Psoas muscle (tissue), 7 donors: ENCODE measurements at regions not wholly inside any gene's neighbourhood (a gene's known extent, or its start where the extent isn't known, plus 50 kb on each side); places are given as distances from the start of the nearest gene placed in this dataset.

Experiments used
- ATAC-seq, 4 donors: fragments of 200-7000 bp; cut with Tn5 transposase; one replicate each; pipeline ENCODE4 v1.9.1; 2020; ENCODE audit warnings: moderate library complexity in 3 of 4, mild to moderate bottlenecking in 2 of 4
- DNase-seq, 2 donors: peaks; one replicate each; pipeline ENCODE4 v3.0.0-alpha.2; 2020
- H3K27ac ChIP-seq: fragments of 200-600 bp; one replicate; pipeline ENCODE4 v1.8.0; 2022
- H3K27me3 ChIP-seq, 3 donors: fragments of 200-600 bp in 1 of 3; one replicate each; pipeline versions ENCODE4 v1.6.1 to v1.8.0; 2013 to 2022; ENCODE audit warnings: low read length in 2 of 3, mild to moderate bottlenecking in 2 of 3, moderate library complexity in 1 of 3; ENCODE audit not compliant: insufficient read depth in 3 of 3
- H3K36me3 ChIP-seq, 2 donors: fragments of 200-600 bp in 1 of 2; one replicate each; pipeline versions ENCODE4 v1.6.1 to v1.8.0; 2013 to 2022; ENCODE audit warnings: low read depth in 1 of 2, mild to moderate bottlenecking in 1 of 2, moderate library complexity in 1 of 2; ENCODE audit not compliant: insufficient read depth in 1 of 2
- H3K4me1 ChIP-seq: fragments of 200-600 bp; one replicate; pipeline ENCODE4 v1.8.0; 2022
- H3K4me3 ChIP-seq: fragments of 200-600 bp; one replicate; pipeline ENCODE4 v1.8.0; 2022; ENCODE audit warnings: mild to moderate bottlenecking
- H3K9me3 ChIP-seq: fragments of 200-600 bp; one replicate; pipeline ENCODE4 v1.8.0; 2022
- WGBS, 3 donors: extraction: QIAGEN DNeasy Blood & Tissue Kit; methylation state at CpG; one replicate each; pipeline versions ENCODE4 v1.1.6 to v1.1.7; 2013; 5-methylcytosine and 5-hydroxymethylcytosine counted together
- intact Hi-C, 2 donors: fragments of 100-400 bp; cut with DNase I; formaldehyde crosslinking; loops; one replicate each; pipeline versions ENCODE4 v1.11.0 to v1.14.2; 2022
- TF ChIP-seq, protein P1 (sequence below): fragments of 200-600 bp; IDR thresholded peaks from one replicate; pipeline ENCODE4 v1.8.0; 2022; ENCODE audit warnings: antibody characterized with exemption
- donor health status: healthy with polysubstance abuse.
- donor health status: DM: no; HTN: no; CAD: no; lungs with moderate emphysema.
- donor health status: Bipolar disorder and iron deficiency.
- donor health status: healthy.
- donor health status: DM: yes; HTN: yes; CAD: no.
- donor health status: DM: no; HTN: no; CAD: no.
- donor health status: DM: yes; HTN: yes; CAD: no.

DNA sequence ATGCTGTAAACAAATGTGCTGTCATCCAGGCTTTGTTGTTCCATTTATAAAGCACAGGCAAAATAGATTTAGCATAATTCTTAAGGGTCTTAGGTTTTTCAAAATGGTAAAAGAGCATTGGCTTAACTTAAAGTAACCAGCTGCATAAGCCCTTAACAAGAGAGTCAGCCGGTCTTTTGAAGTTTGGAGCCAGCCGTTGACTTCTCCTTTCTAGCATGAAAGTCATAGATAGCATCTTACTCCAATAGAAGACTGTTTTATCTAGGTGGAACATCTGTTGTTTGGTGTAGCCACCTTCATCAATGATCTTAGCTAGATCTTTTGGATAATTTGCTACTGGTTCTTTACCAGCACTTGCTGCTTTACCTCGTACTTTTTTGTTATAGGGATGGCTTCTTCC is 297.5 kb upstream of the DCBLD2 start:
- ATAC-seq = no peak
- H3K36me3 ChIP-seq = no peaks in the 10 kb centered on the region
- TF ChIP-seq, protein P1, sequence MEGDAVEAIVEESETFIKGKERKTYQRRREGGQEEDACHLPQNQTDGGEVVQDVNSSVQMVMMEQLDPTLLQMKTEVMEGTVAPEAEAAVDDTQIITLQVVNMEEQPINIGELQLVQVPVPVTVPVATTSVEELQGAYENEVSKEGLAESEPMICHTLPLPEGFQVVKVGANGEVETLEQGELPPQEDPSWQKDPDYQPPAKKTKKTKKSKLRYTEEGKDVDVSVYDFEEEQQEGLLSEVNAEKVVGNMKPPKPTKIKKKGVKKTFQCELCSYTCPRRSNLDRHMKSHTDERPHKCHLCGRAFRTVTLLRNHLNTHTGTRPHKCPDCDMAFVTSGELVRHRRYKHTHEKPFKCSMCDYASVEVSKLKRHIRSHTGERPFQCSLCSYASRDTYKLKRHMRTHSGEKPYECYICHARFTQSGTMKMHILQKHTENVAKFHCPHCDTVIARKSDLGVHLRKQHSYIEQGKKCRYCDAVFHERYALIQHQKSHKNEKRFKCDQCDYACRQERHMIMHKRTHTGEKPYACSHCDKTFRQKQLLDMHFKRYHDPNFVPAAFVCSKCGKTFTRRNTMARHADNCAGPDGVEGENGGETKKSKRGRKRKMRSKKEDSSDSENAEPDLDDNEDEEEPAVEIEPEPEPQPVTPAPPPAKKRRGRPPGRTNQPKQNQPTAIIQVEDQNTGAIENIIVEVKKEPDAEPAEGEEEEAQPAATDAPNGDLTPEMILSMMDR = no peak
- no peak overlapping the region for H3K4me3 ChIP-seq
- DNase-seq = no peak
- WGBS, 3 donors = 71 to 76% (median 73%) methylated on average over 3 of the region's 3 CpGs
- intact Hi-C loops = no loop called here
- no peaks in the 10 kb centered on the region for H3K4me1 ChIP-seq
- H3K27ac ChIP-seq = no peak overlapping the region
- H3K27me3 ChIP-seq = no peaks in the 10 kb centered on the region
- no peaks in the 10 kb centered on the region for H3K9me3 ChIP-seq

DNA sequence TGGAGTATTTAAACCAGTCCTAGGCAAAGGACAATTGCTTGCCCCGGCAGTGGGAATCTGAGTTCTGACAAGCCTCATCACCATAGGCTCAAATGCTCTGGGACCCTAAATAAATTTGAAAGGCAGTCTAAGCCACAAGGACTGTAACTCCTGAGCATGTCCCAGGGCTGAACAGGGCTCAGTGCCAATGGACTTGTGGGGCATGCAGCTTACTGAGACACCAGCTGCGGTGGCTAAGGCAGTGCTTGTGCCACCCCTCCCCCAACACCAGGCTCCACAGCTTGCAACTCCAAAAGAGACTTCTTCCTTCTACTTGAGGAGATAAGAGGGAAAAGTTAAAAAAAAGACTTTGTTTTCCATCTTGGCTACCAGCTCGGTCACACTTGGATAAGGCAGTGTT is 289.7 kb upstream of the DCBLD2 start:
- Histone ChIP-seq H3K4me3 (no peak overlapping the region), H3K9me3 (no peaks in the 10 kb centered on the region), H3K36me3 (no peaks in the 10 kb centered on the region), H3K27ac (no peak overlapping the region), H3K27me3 (no peaks in the 10 kb centered on the region), H3K4me1 (no peaks in the 10 kb centered on the region)
- no peak for ATAC-seq
- TF ChIP-seq, protein P1 = no peak
- intact Hi-C loops = no loop called here
- 62 to 86% (median 71%) methylated on average over 3 of the region's 3 CpGs for WGBS, 3 donors
- DNase-seq = no peak

GRCh38 chr3:99188936-99189335 is 287.4 kb upstream of the DCBLD2 start:
- no peak for ATAC-seq

GRCh38 chr3:99186016-99186415 is 284.5 kb upstream of the DCBLD2 start:
- Histone ChIP-seq H3K27me3 (no peaks in the 10 kb centered on the region), H3K9me3 (no peaks in the 10 kb centered on the region), H3K4me3 (no peak overlapping the region), H3K4me1 (no peaks in the 10 kb centered on the region), H3K36me3 (no peaks in the 10 kb centered on the region), H3K27ac (no peak overlapping the region)
- ATAC-seq (no peak), DNase-seq (no peak)
- TF ChIP-seq, protein P1 = no peak
- intact Hi-C loops = no loop called here
- WGBS, 3 donors = 76 to 94% (median 83%) methylated on average over 2 of the region's 2 CpGs

More at GRCh38 chr3:99188936-99189335, 287.4 kb upstream of the DCBLD2 start:
- Histone ChIP-seq H3K9me3 (no peaks in the 10 kb centered on the region), H3K27me3 (no peaks in the 10 kb centered on the region), H3K4me3 (no peak overlapping the region), H3K4me1 (no peaks in the 10 kb centered on the region), H3K36me3 (no peaks in the 10 kb centered on the region), H3K27ac (no peak overlapping the region)
- TF ChIP-seq, protein P1 = no peak
- DNase-seq = no peak
- intact Hi-C loops = no loop called here

- no peak for ATAC-seq
- TF ChIP-seq, protein P1 = no peak
- intact Hi-C loops = loop anchor here (5.0 to 10.0 kb wide), 2 partner anchors 359 to 362 kb away; no protein-coding TSS in a partner anchor
- WGBS, 3 donors = 53 to 65% (median 59%) methylated on average over 4 of the region's 4 CpGs
- Histone ChIP-seq H3K4me3 (no peak overlapping the region), H3K27me3 (no peaks in the 10 kb centered on the region), H3K27ac (no peak overlapping the region), H3K4me1 (no peaks in the 10 kb centered on the region), H3K36me3 (no peaks in the 10 kb centered on the region), H3K9me3 (no peaks in the 10 kb centered on the region)
- no peak for DNase-seq
These were observed 274.9 kb upstream of the DCBLD2 start for GRCh38 chr3:99176169-99176964.
